ENCODE measurements at regions not wholly inside any gene's neighbourhood (a gene's known extent, or its start where the extent isn't known, plus 50 kb on each side); places are given as distances from the start of the nearest gene placed in this dataset.

DNA sequence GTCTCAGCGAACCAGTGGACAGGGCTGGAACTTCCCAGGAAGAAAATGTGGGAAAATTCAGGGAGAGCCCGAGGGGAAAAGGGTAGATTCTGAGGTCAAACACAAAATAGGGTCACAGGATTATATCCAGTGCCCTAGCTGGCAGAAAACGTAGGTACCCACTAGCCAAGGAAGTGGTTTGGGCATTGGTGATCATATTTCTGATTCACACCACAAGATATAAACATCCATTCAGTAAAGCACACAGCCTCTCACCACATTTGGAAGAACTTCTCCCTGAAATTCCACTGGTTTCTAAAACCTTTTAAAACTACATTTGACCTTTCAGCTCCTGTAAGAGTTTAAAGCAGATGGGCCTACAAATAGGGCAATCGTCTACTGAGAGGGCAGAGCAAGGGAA, 186.9 kb downstream of the TTC32 start:
- intact Hi-C loops (cut with DNase I) = no loop called here
- H3K9me3 ChIP-seq = peaks cover 0 to 8% of the 10 kb centered on the region in 2 donors
- TF ChIP-seq, protein P1, sequence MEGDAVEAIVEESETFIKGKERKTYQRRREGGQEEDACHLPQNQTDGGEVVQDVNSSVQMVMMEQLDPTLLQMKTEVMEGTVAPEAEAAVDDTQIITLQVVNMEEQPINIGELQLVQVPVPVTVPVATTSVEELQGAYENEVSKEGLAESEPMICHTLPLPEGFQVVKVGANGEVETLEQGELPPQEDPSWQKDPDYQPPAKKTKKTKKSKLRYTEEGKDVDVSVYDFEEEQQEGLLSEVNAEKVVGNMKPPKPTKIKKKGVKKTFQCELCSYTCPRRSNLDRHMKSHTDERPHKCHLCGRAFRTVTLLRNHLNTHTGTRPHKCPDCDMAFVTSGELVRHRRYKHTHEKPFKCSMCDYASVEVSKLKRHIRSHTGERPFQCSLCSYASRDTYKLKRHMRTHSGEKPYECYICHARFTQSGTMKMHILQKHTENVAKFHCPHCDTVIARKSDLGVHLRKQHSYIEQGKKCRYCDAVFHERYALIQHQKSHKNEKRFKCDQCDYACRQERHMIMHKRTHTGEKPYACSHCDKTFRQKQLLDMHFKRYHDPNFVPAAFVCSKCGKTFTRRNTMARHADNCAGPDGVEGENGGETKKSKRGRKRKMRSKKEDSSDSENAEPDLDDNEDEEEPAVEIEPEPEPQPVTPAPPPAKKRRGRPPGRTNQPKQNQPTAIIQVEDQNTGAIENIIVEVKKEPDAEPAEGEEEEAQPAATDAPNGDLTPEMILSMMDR (IDR thresholded peaks at IDR 0.05) = no peak
- peaks cover 0 to 4% of the 10 kb centered on the region in 2 donors for H3K4me1 ChIP-seq
- H3K36me3 ChIP-seq = no peaks in the 10 kb centered on the region
- H3K27me3 ChIP-seq = no peaks in the 10 kb centered on the region
- no peak for ATAC-seq
- no peak overlapping the region for H3K27ac ChIP-seq
- no peak for DNase-seq
- H3K4me3 ChIP-seq = no peak overlapping the region

DNA sequence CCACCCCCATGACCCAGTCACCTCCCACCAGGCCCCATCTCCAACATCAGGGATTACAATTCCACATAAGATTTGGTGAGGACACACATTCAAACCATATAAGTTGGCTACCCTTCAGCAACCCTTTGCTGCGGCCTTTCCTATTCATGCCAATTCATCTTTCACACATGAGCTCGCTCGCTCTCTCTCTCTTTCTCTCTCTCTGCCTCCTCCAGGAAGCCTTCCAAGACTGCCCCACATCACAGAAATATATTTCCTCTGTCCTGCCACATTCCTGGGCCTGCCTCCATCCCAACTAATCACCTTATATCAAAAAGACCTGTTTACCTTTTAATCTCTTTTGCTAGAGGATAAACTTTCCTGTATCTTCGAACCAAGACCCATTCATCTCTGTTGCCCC, 188.9 kb downstream of the TTC32 start:
- no peaks in the 10 kb centered on the region for H3K36me3 ChIP-seq
- no peak for ATAC-seq
- peaks cover 0 to 4% of the 10 kb centered on the region in 2 donors for H3K4me1 ChIP-seq
- TF ChIP-seq, protein P1 (IDR thresholded peaks at IDR 0.05) = no peak
- H3K27ac ChIP-seq = no peak overlapping the region
- intact Hi-C loops (cut with DNase I) = no loop called here
- no peak overlapping the region for H3K4me3 ChIP-seq
- H3K27me3 ChIP-seq = no peaks in the 10 kb centered on the region
- peaks cover 0 to 8% of the 10 kb centered on the region in 2 donors for H3K9me3 ChIP-seq
- DNase-seq = no peak

DNA sequence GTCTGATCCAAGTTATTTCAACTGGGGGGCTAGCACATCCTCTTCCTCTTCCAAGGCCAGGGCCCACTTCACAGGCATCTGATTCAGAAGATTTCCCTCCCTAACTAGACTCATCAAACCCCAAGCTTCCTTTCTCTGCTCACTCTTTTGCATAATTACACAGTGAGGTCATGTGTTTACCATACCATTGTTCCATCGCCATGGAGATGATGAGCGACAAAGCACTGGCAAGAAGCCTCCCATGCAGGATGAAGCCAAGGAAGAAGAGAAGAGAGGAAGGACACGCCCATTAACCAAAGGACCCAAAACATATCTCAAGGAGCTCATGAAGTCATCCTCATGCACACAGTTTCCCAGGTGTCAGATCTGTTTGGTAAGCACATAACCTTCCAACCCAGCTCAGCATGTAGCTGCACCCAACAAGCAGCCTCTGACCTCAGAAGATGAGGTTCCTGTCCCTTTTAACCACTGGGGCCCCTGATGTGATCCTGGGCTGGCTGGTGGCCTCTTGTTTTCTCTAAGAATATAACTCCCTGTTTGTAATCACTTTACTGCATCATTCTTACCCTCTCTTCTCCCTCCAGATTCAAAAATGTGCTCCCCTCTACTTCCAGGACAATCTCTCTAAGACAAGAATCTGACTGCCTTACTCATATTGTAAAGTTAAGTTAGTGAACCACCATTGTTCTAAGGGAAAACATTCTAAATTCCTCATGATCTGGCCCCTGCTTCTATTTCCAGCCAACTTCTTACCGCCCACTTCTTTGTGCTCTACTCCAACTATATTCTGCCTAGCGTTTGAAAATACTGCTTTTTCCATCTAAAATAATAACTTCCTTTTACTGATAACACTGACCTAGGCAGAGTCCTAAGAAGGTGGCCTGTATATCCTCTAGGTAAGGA, 190.1 kb downstream of the TTC32 start:
- Histone ChIP-seq H3K4me1 (peaks cover 0 to 4% of the 10 kb centered on the region in 2 donors), H3K36me3 (no peaks in the 10 kb centered on the region), H3K4me3 (no peak overlapping the region), H3K27ac (peak overlapping the region; percentile 20 to 39), H3K9me3 (peaks cover 0 to 8% of the 10 kb centered on the region in 2 donors), H3K27me3 (no peaks in the 10 kb centered on the region)
- intact Hi-C loops (cut with DNase I) = no loop called here
- DNase-seq (peak in 2 of 4 donors; percentile 30 to 66), ATAC-seq (peak; percentile 74)
- TF ChIP-seq, protein P1 (IDR thresholded peaks at IDR 0.05) = no peak

DNA sequence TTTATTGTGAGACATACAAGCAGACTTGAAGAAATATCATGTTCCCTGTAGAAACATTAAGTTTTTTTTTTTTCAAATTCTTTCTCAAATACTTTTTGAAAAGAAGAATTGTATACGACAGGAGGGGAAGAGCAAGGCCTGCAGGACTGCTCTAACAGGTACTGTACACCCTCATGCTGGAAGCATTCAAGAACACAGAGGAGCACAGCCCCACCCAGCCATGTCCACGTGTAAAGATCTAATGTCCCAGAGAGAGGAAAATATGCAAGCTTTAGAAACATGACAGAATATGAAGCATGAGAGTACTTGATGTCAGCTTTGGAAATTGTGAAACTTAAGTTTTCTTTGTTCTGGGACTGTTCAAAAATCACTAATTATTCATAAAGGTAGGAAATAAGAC, 191.6 kb downstream of the TTC32 start:
- intact Hi-C loops (cut with DNase I) = no loop called here
- DNase-seq (no peak), ATAC-seq (no peak)
- no peaks in the 10 kb centered on the region for H3K36me3 ChIP-seq
- H3K4me3 ChIP-seq = no peak overlapping the region
- H3K27me3 ChIP-seq = no peaks in the 10 kb centered on the region
- H3K27ac ChIP-seq = no peak overlapping the region
- TF ChIP-seq, protein P1 (IDR thresholded peaks at IDR 0.05) = no peak
- H3K9me3 ChIP-seq = peaks cover 0 to 8% of the 10 kb centered on the region in 2 donors
- peaks cover 0 to 4% of the 10 kb centered on the region in 2 donors for H3K4me1 ChIP-seq

DNA sequence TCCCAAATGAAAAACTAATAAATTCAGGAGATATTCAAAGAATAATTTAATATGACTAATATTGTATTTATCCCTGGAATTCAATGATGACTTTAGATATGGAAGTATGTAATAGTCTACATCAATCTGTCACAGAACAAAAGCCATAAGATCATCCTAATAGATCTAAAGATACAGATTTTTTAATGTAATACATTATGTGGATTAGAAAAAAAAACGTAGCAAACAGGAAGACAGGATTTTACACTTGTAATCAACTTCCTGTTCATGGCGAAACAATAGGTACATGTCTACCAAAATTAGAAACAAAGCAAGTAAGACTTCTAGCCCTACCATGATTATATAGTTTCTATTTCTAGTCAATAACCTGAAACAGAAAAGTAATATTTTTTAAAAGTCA, 192.2 kb downstream of the TTC32 start:
- DNase-seq = no peak
- intact Hi-C loops (cut with DNase I) = no loop called here
- TF ChIP-seq, protein P1 (IDR thresholded peaks at IDR 0.05) = no peak
- peaks cover 0 to 4% of the 10 kb centered on the region in 2 donors for H3K4me1 ChIP-seq
- H3K9me3 ChIP-seq = peaks cover 0 to 8% of the 10 kb centered on the region in 2 donors
- no peak overlapping the region for H3K4me3 ChIP-seq
- no peak for ATAC-seq
- H3K27me3 ChIP-seq = no peaks in the 10 kb centered on the region
- H3K36me3 ChIP-seq = no peaks in the 10 kb centered on the region
- H3K27ac ChIP-seq = no peak overlapping the region

Measured in left lung (tissue), 4 donors.